Right lobe of liver (tissue), 6 donors: ENCODE measurements at regions not wholly inside any gene's neighbourhood (a gene's known extent, or its start where the extent isn't known, plus 50 kb on each side); places are given as distances from the start of the nearest gene placed in this dataset.

Experiments
- ATAC-seq, 4 donors: fragments of 200-7000 bp; cut with Tn5 transposase; one replicate each; pipeline ENCODE4 v1.9.1; 2020; ENCODE audit warnings: mild to moderate bottlenecking in 4 of 4, moderate library complexity in 4 of 4
- DNase-seq, 3 donors: peaks; one replicate each; pipeline ENCODE4 v3.0.0-alpha.2; 2020
- H3K27ac ChIP-seq, 3 donors: fragments of 200-600 bp; one replicate each; pipeline ENCODE4 v1.8.0; 2022
- H3K27me3 ChIP-seq, 2 donors: fragments of 200-600 bp; one replicate each; pipeline ENCODE4 v1.8.0; 2022
- H3K36me3 ChIP-seq, 4 donors: fragments of 200-600 bp; sonication (generic) in 1 of 4; one replicate each; pipeline versions ENCODE4 v1.5.1 to v1.8.0; 2017 to 2022; ENCODE audit warnings: control low read depth in 1 of 4
- H3K4me1 ChIP-seq, 4 donors: fragments of 200-600 bp; sonication (generic) in 1 of 4; one replicate each; pipeline versions ENCODE4 v1.5.1 to v1.8.0; 2017 to 2022; ENCODE audit warnings: control low read depth in 1 of 4
- H3K4me3 ChIP-seq, 3 donors: fragments of 200-600 bp; one replicate each; pipeline ENCODE4 v1.8.0; 2022
- H3K9me3 ChIP-seq, 4 donors: fragments of 200-600 bp; sonication (generic) in 1 of 4; one replicate each; pipeline versions ENCODE4 v1.5.1 to v1.8.0; 2017 to 2022; ENCODE audit warnings: control low read depth in 1 of 4
- POLR2A ChIP-seq: fragments of 450-650 bp; IDR thresholded peaks from one replicate; pipeline ENCODE4 v1.6.1; 2017; ENCODE audit warnings: antibody characterized with exemption, mild to moderate bottlenecking
- WGBS: methylation state at CpG from one replicate; pipeline ENCODE4 v1.1.6; 2018; ENCODE audit warnings: low coverage, low lambda C conversion rate; ENCODE audit not compliant: insufficient coverage; ENCODE audit errors: missing lambda C conversion rate; 5-methylcytosine and 5-hydroxymethylcytosine counted together
- intact Hi-C, 2 donors: fragments of 100-400 bp; cut with DNase I; formaldehyde crosslinking; loops; one replicate each; pipeline versions ENCODE4 v1.11.2 to v1.14.1; 2022
- TF ChIP-seq, protein P1 (sequence below), 4 donors: fragments of 200-600 bp in 3 of 4; fragments of 450-650 bp in 1 of 4; IDR thresholded peaks; one replicate each; pipeline versions ENCODE4 v1.5.1 to v1.8.0; 2016 to 2022; ENCODE audit warnings: antibody characterized with exemption in 4 of 4, mild to moderate bottlenecking in 2 of 4
- donor health status: DM: no; HTN: yes; CAD: no.
- donor health status: DM: no; HTN: no; CAD: no.
- donor health status: DM: no; HTN: no; CAD: no.
- donor health status: DM: no; HTN: yes; CAD: no.
- donor health status: DM: no; HTN: yes; CAD: no.

DNA sequence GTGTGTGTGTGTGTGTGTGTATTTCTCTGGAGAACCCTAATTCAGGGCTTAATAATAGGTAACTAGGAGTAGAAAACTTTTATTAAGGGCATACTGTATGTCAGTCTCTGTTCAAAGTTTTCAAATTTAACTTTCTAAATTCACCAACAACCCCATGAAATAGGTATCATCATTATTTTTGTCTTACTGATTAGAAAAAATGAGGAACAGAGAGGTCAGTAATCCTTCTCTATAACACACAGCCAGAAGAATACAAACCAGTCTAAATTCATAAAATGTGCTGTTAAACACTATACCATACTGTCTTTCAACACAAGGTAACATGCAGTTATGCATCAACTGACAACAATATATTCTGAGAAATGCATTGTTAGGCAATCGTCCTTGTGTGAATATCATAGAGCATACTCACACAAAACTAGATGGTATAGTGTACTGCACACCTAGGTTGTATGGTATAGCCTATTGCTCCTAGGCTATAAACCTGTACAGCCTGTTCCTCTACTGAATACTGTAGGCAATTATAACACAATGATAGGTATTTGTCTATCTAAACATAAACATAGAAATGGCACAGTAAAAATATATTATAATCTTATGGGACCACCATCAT lies 143.1 kb downstream of the PTH2R start:
- DNase-seq (no peak), ATAC-seq (no peak)
- WGBS = 36% methylated on average over 1 of the region's 1 CpG
- H3K4me1 ChIP-seq = no peaks in the 10 kb centered on the region
- no peaks in the 10 kb centered on the region for H3K9me3 ChIP-seq
- TF ChIP-seq, protein P1, sequence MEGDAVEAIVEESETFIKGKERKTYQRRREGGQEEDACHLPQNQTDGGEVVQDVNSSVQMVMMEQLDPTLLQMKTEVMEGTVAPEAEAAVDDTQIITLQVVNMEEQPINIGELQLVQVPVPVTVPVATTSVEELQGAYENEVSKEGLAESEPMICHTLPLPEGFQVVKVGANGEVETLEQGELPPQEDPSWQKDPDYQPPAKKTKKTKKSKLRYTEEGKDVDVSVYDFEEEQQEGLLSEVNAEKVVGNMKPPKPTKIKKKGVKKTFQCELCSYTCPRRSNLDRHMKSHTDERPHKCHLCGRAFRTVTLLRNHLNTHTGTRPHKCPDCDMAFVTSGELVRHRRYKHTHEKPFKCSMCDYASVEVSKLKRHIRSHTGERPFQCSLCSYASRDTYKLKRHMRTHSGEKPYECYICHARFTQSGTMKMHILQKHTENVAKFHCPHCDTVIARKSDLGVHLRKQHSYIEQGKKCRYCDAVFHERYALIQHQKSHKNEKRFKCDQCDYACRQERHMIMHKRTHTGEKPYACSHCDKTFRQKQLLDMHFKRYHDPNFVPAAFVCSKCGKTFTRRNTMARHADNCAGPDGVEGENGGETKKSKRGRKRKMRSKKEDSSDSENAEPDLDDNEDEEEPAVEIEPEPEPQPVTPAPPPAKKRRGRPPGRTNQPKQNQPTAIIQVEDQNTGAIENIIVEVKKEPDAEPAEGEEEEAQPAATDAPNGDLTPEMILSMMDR (IDR thresholded peaks at IDR 0.05) = no peak
- TF ChIP-seq POLR2A = no peak
- H3K4me3 ChIP-seq = no peak overlapping the region
- no peaks in the 10 kb centered on the region for H3K27me3 ChIP-seq
- H3K36me3 ChIP-seq = no peaks in the 10 kb centered on the region
- H3K27ac ChIP-seq = no peak overlapping the region
- intact Hi-C loops = no loop called here

DNA sequence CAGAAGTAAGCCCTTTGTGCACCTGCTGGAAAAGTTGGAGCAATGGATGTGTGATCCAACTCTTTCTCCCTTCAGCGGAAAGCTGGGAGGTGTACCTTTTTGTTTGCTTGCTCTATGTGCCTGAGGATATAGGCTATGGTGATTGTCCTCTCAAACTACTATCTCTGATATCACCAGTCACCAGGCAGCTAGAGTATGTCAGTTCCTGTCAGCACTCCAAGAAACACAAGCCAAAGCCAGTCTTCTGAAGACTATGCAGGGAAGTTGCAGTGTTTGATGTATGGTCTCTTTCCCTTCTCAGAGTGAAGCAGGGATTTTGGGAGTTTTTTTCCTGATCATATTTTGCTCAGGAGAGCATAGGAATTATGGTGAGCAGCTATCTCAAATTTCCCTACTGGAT lies 146.4 kb downstream of the PTH2R start:
- DNase-seq (no peak), ATAC-seq (no peak)
- Histone ChIP-seq H3K9me3 (no peaks in the 10 kb centered on the region), H3K27ac (no peak overlapping the region), H3K4me1 (no peaks in the 10 kb centered on the region), H3K36me3 (no peaks in the 10 kb centered on the region), H3K27me3 (no peaks in the 10 kb centered on the region), H3K4me3 (no peak overlapping the region)
- intact Hi-C loops = no loop called here
- no CpG with 5 or more reads among the region's 1 CpG for WGBS
- TF ChIP-seq, protein P1 (IDR thresholded peaks at IDR 0.05) = no peak
- no peak for TF ChIP-seq POLR2A

DNA sequence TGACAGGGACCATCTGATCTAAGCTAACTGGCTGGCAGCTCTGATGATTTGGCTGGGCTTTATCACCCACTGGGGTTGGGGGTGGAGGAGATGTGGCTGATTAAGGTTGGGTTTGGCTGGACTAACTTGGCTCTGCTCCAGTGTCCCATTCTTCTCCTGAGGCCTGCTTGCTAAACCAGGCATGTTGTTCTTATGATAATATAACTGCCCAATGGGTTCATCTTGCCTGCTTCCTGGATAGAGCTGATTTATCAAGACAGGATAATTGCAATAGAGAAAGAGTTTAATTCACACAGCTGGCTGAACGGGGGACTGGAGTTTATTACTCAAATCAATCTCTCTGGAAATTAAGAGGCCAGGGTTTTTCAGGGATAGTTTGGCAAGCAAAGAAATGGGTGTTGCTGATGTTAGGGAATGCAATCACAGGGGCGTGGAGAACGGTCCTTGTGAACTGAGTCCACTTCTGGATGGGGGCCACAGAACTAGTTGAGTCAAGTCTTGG lies 150.4 kb downstream of the PTH2R start:
- ATAC-seq (no peak), DNase-seq (no peak)
- intact Hi-C loops = no loop called here
- 68% methylated on average over 3 of the region's 3 CpGs for WGBS
- no peak for TF ChIP-seq POLR2A
- TF ChIP-seq, protein P1 (IDR thresholded peaks at IDR 0.05) = no peak
- Histone ChIP-seq H3K27me3 (no peaks in the 10 kb centered on the region), H3K36me3 (no peaks in the 10 kb centered on the region), H3K4me3 (no peak overlapping the region), H3K9me3 (no peaks in the 10 kb centered on the region), H3K4me1 (no peaks in the 10 kb centered on the region), H3K27ac (no peak overlapping the region)

DNA sequence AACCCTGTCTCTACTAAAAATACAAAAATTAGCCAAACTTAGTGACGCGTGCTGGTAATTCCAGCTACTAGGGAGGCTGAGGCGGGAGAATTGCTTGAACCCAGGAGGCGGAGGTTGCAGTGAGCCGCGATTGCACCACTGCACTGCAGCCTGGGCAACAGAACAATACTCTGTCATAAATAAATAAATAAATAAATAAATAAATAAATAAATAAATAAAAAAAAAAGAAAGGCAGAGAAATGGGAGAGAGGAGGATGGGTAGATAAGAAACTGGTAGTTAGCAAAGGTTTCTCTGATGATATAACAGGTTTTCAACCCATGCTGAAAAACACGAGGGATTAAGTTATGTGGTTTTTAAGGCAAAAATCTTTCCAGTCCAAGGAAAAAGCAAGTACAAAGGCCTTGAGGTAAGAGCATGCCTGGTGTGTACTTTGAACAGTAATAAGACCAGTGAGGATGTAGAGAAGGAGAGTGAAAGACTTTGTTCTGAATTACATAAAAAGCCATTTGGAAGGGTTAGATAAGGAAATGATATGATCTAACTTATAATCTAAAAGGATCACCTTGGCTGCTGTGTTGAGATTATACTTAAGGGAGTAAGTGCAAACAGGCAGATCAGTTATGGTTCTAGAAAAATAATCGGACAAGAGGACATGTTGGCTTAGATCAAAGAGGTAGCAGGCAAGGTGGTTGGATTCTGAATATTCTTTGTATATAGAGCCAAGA lies 159.3 kb downstream of the PTH2R start:
- Histone ChIP-seq H3K27ac (no peak overlapping the region), H3K36me3 (no peaks in the 10 kb centered on the region), H3K4me3 (no peak overlapping the region), H3K27me3 (no peaks in the 10 kb centered on the region), H3K4me1 (no peaks in the 10 kb centered on the region), H3K9me3 (no peaks in the 10 kb centered on the region)
- TF ChIP-seq, protein P1 (IDR thresholded peaks at IDR 0.05) = no peak
- TF ChIP-seq POLR2A = no peak
- intact Hi-C loops = no loop called here
- 61% methylated on average over 8 of the region's 8 CpGs for WGBS
- no peak for ATAC-seq
- DNase-seq = no peak
